ENCODE measurements at regions not wholly inside any gene's neighbourhood (a gene's known extent, or its start where the extent isn't known, plus 50 kb on each side); places are given as distances from the start of the nearest gene placed in this dataset.

- Histone ChIP-seq H3K27me3 (no peaks in the 10 kb centered on the region), H3K4me3 (no peak overlapping the region), H3K27ac (no peak overlapping the region), H3K36me3 (no peaks in the 10 kb centered on the region), H3K4me1 (no peaks in the 10 kb centered on the region), H3K9me3 (no peaks in the 10 kb centered on the region)
- intact Hi-C loops (cut with DNase I) = no loop called here
- WGBS, 2 donors = 63 to 64% methylated on average over 8 of the region's 8 CpGs
- DNase-seq = no peak
- no peak for TF ChIP-seq CTCF (IDR thresholded peaks at IDR 0.05)
- TF ChIP-seq POLR2A (IDR thresholded peaks at IDR 0.05) = no peak
These were observed 255.1 kb downstream of the MAP2K6 start for GRCh38 chr17:69669441-69670178.

- Histone ChIP-seq H3K9me3 (no peaks in the 10 kb centered on the region), H3K27me3 (no peaks in the 10 kb centered on the region), H3K36me3 (no peaks in the 10 kb centered on the region), H3K4me1 (no peaks in the 10 kb centered on the region), H3K4me3 (no peak overlapping the region), H3K27ac (no peak overlapping the region)
- WGBS, 2 donors = 68 to 100% methylated on average over 1 of the region's 1 CpG
- intact Hi-C loops (cut with DNase I) = no loop called here
- TF ChIP-seq POLR2A (IDR thresholded peaks at IDR 0.05) (no peak), CTCF (IDR thresholded peaks at IDR 0.05) (no peak)
- no peak for DNase-seq
These were observed 258.4 kb downstream of the MAP2K6 start for GRCh38 chr17:69672924-69673323.

GRCh38 chr17:69677130-69677529 lies 262.6 kb downstream of the MAP2K6 start:
- H3K4me3 ChIP-seq = no peak overlapping the region
- TF ChIP-seq POLR2A (IDR thresholded peaks at IDR 0.05) (no peak), CTCF (IDR thresholded peaks at IDR 0.05) (no peak)
- H3K4me1 ChIP-seq = no peaks in the 10 kb centered on the region
- WGBS, 2 donors = 68 to 71% methylated on average over 6 of the region's 6 CpGs
- no peaks in the 10 kb centered on the region for H3K36me3 ChIP-seq
- no peaks in the 10 kb centered on the region for H3K27me3 ChIP-seq
- H3K27ac ChIP-seq = no peak overlapping the region
- intact Hi-C loops (cut with DNase I) = no loop called here
- DNase-seq = no peak
- no peaks in the 10 kb centered on the region for H3K9me3 ChIP-seq

- no peak for DNase-seq
- no peak overlapping the region for H3K4me3 ChIP-seq
- WGBS, 2 donors = 66% methylated on average over 2 of the region's 2 CpGs
- no peak overlapping the region for H3K27ac ChIP-seq
- intact Hi-C loops (cut with DNase I) = no loop called here
- no peak for TF ChIP-seq POLR2A (IDR thresholded peaks at IDR 0.05)
- no peak for TF ChIP-seq CTCF (IDR thresholded peaks at IDR 0.05)
- no peaks in the 10 kb centered on the region for H3K27me3 ChIP-seq
- H3K9me3 ChIP-seq = no peaks in the 10 kb centered on the region
- H3K4me1 ChIP-seq = no peaks in the 10 kb centered on the region
- no peaks in the 10 kb centered on the region for H3K36me3 ChIP-seq
These were observed 263.7 kb downstream of the MAP2K6 start for GRCh38 chr17:69678206-69678605.

- intact Hi-C loops (cut with DNase I) = no loop called here
- Histone ChIP-seq H3K4me3 (no peak overlapping the region), H3K9me3 (no peaks in the 10 kb centered on the region), H3K27ac (no peak overlapping the region), H3K36me3 (no peaks in the 10 kb centered on the region), H3K27me3 (no peaks in the 10 kb centered on the region), H3K4me1 (no peaks in the 10 kb centered on the region)
- DNase-seq = no peak
- 81 to 83% methylated on average over 5 of the region's 5 CpGs for WGBS, 2 donors
- TF ChIP-seq POLR2A (IDR thresholded peaks at IDR 0.05) (no peak), CTCF (IDR thresholded peaks at IDR 0.05) (no peak)
These were observed 265.3 kb downstream of the MAP2K6 start for GRCh38 chr17:69679829-69680228.

Data from esophagus squamous epithelium (tissue), 5 donors.